ENCODE measurements at regions not wholly inside any gene's neighbourhood (a gene's known extent, or its start where the extent isn't known, plus 50 kb on each side); places are given as distances from the start of the nearest gene placed in this dataset.

DNA sequence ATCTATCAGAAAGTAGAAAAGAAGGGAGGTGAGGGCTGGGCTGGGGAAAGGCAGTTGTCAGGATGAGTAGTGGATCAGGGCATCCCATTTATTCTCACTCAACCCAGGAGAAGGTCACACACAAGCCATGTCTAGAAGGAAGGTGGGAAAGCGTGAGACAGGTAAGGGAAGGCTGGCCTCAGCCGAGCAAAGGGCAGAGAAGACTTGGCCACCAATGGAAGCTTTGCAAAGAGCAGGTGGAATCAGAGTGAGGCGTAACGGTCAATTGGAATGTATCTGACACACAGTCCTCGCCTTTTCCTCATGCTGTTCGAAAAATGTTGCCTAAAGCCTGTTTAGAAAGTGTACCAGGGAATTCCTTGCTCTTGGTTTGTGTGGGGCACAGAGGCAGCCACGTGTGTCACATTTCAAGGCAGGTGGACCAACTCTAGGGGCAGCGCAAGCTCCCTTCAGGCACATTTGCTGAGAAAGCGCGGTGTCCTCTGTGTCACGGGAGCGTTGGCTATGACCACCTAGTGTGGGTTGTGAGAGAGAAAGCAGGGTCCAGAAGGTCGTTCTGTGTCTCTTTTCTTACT lies 118.8 kb upstream of the SPATA13 start:
- Histone ChIP-seq H3K4me1 (ENCODE audit: insufficient read depth, poor library complexity, severe bottlenecking) (no peaks in the 10 kb centered on the region), H3K36me3 (ENCODE audit: low read depth) (no peaks in the 10 kb centered on the region), H3K9me3 (ENCODE audit: severe bottlenecking) (no peaks in the 10 kb centered on the region), H3K4me3 (ENCODE audit: severe bottlenecking) (no peak overlapping the region), H3K27me3 (ENCODE audit: insufficient read depth, poor library complexity, severe bottlenecking) (no peaks in the 10 kb centered on the region), H3K27ac (ENCODE audit: poor library complexity, severe bottlenecking) (no peak overlapping the region)
- ATAC-seq (ENCODE audit: low read depth) = no peak
- TF ChIP-seq, protein P1, sequence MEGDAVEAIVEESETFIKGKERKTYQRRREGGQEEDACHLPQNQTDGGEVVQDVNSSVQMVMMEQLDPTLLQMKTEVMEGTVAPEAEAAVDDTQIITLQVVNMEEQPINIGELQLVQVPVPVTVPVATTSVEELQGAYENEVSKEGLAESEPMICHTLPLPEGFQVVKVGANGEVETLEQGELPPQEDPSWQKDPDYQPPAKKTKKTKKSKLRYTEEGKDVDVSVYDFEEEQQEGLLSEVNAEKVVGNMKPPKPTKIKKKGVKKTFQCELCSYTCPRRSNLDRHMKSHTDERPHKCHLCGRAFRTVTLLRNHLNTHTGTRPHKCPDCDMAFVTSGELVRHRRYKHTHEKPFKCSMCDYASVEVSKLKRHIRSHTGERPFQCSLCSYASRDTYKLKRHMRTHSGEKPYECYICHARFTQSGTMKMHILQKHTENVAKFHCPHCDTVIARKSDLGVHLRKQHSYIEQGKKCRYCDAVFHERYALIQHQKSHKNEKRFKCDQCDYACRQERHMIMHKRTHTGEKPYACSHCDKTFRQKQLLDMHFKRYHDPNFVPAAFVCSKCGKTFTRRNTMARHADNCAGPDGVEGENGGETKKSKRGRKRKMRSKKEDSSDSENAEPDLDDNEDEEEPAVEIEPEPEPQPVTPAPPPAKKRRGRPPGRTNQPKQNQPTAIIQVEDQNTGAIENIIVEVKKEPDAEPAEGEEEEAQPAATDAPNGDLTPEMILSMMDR (IDR thresholded peaks at IDR 0.05; ENCODE audit: poor library complexity, severe bottlenecking) = no peak
- DNase-seq (ENCODE audit: low spot score) = no peak

GRCh38 chr13:24042710-24043440 lies 117.6 kb upstream of the SPATA13 start:
- no peak for ATAC-seq (ENCODE audit: low read depth)
- no peaks in the 10 kb centered on the region for H3K4me1 ChIP-seq (ENCODE audit: insufficient read depth, poor library complexity, severe bottlenecking)
- no peak overlapping the region for H3K4me3 ChIP-seq (ENCODE audit: severe bottlenecking)
- H3K9me3 ChIP-seq (ENCODE audit: severe bottlenecking) = no peaks in the 10 kb centered on the region
- no peaks in the 10 kb centered on the region for H3K27me3 ChIP-seq (ENCODE audit: insufficient read depth, poor library complexity, severe bottlenecking)
- DNase-seq (ENCODE audit: low spot score) = no peak
- H3K27ac ChIP-seq (ENCODE audit: poor library complexity, severe bottlenecking) = no peak overlapping the region
- TF ChIP-seq, protein P1 (IDR thresholded peaks at IDR 0.05; ENCODE audit: poor library complexity, severe bottlenecking) = no peak
- H3K36me3 ChIP-seq (ENCODE audit: low read depth) = no peaks in the 10 kb centered on the region

- H3K27me3 ChIP-seq (ENCODE audit: insufficient read depth, poor library complexity, severe bottlenecking) = no peaks in the 10 kb centered on the region
- TF ChIP-seq, protein P1 (IDR thresholded peaks at IDR 0.05; ENCODE audit: poor library complexity, severe bottlenecking) = no peak
- no peaks in the 10 kb centered on the region for H3K9me3 ChIP-seq (ENCODE audit: severe bottlenecking)
- no peak overlapping the region for H3K27ac ChIP-seq (ENCODE audit: poor library complexity, severe bottlenecking)
- H3K4me1 ChIP-seq (ENCODE audit: insufficient read depth, poor library complexity, severe bottlenecking) = no peaks in the 10 kb centered on the region
- no peak overlapping the region for H3K4me3 ChIP-seq (ENCODE audit: severe bottlenecking)
- ATAC-seq (ENCODE audit: low read depth) (no peak), DNase-seq (ENCODE audit: low spot score) (no peak)
- no peaks in the 10 kb centered on the region for H3K36me3 ChIP-seq (ENCODE audit: low read depth)
Observed at GRCh38 chr13:24043590-24044350, 116.8 kb upstream of the SPATA13 start.

- TF ChIP-seq, protein P1 (IDR thresholded peaks at IDR 0.05; ENCODE audit: poor library complexity, severe bottlenecking) = no peak
- H3K9me3 ChIP-seq (ENCODE audit: severe bottlenecking) = no peaks in the 10 kb centered on the region
- peaks cover 8% of the 10 kb centered on the region for H3K4me1 ChIP-seq (ENCODE audit: insufficient read depth, poor library complexity, severe bottlenecking)
- no peak for DNase-seq (ENCODE audit: low spot score)
- no peak overlapping the region for H3K27ac ChIP-seq (ENCODE audit: poor library complexity, severe bottlenecking)
- H3K36me3 ChIP-seq (ENCODE audit: low read depth) = no peaks in the 10 kb centered on the region
- H3K27me3 ChIP-seq (ENCODE audit: insufficient read depth, poor library complexity, severe bottlenecking) = no peaks in the 10 kb centered on the region
- no peak overlapping the region for H3K4me3 ChIP-seq (ENCODE audit: severe bottlenecking)
- ATAC-seq (ENCODE audit: low read depth) = no peak
Observed at GRCh38 chr13:24045597-24045996, 114.9 kb upstream of the SPATA13 start.

All from RWPE2 (cell line).